ENCODE measurements at regions not wholly inside any gene's neighbourhood (a gene's known extent, or its start where the extent isn't known, plus 50 kb on each side); places are given as distances from the start of the nearest gene placed in this dataset.

GRCh38 chr14:39948235-39948634 lies 516.0 kb upstream of the FBXO33 start:
- intact Hi-C loops (cut with DNase I), result no loop called here
- Histone ChIP-seq H3K9me3 (peaks cover 0 to 21% (median 5%) of the 10 kb centered on the region in 3 donors), H3K27ac (no peak overlapping the region), H3K36me3 (no peaks in the 10 kb centered on the region), H3K27me3 (no peaks in the 10 kb centered on the region), H3K4me3 (no peak overlapping the region), H3K4me1 (no peaks in the 10 kb centered on the region)
- no peak for DNase-seq
- 50 to 56% methylated on average over 2 of the region's 2 CpGs for WGBS, 2 donors
- no peak for TF ChIP-seq POLR2A (IDR thresholded peaks at IDR 0.05)
- no peak for TF ChIP-seq CTCF (IDR thresholded peaks at IDR 0.05)

- no peaks in the 10 kb centered on the region for H3K36me3 ChIP-seq
- intact Hi-C loops (cut with DNase I), result no loop called here
- no peaks in the 10 kb centered on the region for H3K4me1 ChIP-seq
- 51 to 54% methylated on average over 2 of the region's 2 CpGs for WGBS, 2 donors
- TF ChIP-seq POLR2A (IDR thresholded peaks at IDR 0.05), result no peak
- TF ChIP-seq CTCF (IDR thresholded peaks at IDR 0.05), result no peak
- no peak overlapping the region for H3K4me3 ChIP-seq
- H3K27me3 ChIP-seq, result no peaks in the 10 kb centered on the region
- no peak overlapping the region for H3K27ac ChIP-seq
- H3K9me3 ChIP-seq, result peaks cover 0 to 13% (median 0%) of the 10 kb centered on the region in 3 donors
- no peak for DNase-seq
Measured at GRCh38 chr14:39946807-39947206, 514.6 kb upstream of the FBXO33 start.

GRCh38 chr14:39939023-39939422 lies 506.8 kb upstream of the FBXO33 start:
- Histone ChIP-seq H3K27me3 (no peaks in the 10 kb centered on the region), H3K4me3 (no peak overlapping the region), H3K36me3 (no peaks in the 10 kb centered on the region), H3K27ac (no peak overlapping the region), H3K9me3 (no peaks in the 10 kb centered on the region), H3K4me1 (no peaks in the 10 kb centered on the region)
- TF ChIP-seq POLR2A (IDR thresholded peaks at IDR 0.05) (no peak), CTCF (IDR thresholded peaks at IDR 0.05) (no peak)
- intact Hi-C loops (cut with DNase I), result no loop called here
- no peak for DNase-seq

GRCh38 chr14:39912192-39913100 lies 480.2 kb upstream of the FBXO33 start:
- Histone ChIP-seq H3K36me3 (no peaks in the 10 kb centered on the region), H3K27me3 (no peaks in the 10 kb centered on the region), H3K27ac (no peak overlapping the region), H3K4me1 (no peaks in the 10 kb centered on the region), H3K9me3 (no peaks in the 10 kb centered on the region), H3K4me3 (no peak overlapping the region)
- no peak for DNase-seq
- intact Hi-C loops (cut with DNase I), result no loop called here
- no peak for TF ChIP-seq CTCF (IDR thresholded peaks at IDR 0.05)
- TF ChIP-seq POLR2A (IDR thresholded peaks at IDR 0.05), result no peak
- 55 to 63% methylated on average over 6 of the region's 6 CpGs for WGBS, 2 donors

- TF ChIP-seq CTCF (IDR thresholded peaks at IDR 0.05) (no peak), POLR2A (IDR thresholded peaks at IDR 0.05) (no peak)
- H3K27ac ChIP-seq, result no peak overlapping the region
- H3K27me3 ChIP-seq, result no peaks in the 10 kb centered on the region
- H3K4me1 ChIP-seq, result no peaks in the 10 kb centered on the region
- no peak for DNase-seq
- intact Hi-C loops (cut with DNase I), result no loop called here
- no peaks in the 10 kb centered on the region for H3K36me3 ChIP-seq
- 82 to 93% methylated on average over 2 of the region's 2 CpGs for WGBS, 2 donors
- H3K9me3 ChIP-seq, result peaks cover 0 to 20% (median 0%) of the 10 kb centered on the region in 3 donors
- no peak overlapping the region for H3K4me3 ChIP-seq
Measured at GRCh38 chr14:39897657-39898056, 465.4 kb upstream of the FBXO33 start.
